Hepatocyte (in vitro differentiated cells): ENCODE measurements at regions not wholly inside any gene's neighbourhood (a gene's known extent, or its start where the extent isn't known, plus 50 kb on each side); places are given as distances from the start of the nearest gene placed in this dataset.
"Not testable (repeated sequence)": the region's sequence is repeated elsewhere in the genome, so short reads cannot be mapped to it uniquely, and the experiment has no call there.

ENCODE experiments used
- CTCF ChIP-seq: fragments of 200-600 bp; sonication (generic); IDR thresholded peaks from 2 replicates; pipeline ENCODE4 v1.5.1; 2016; ENCODE audit warnings: antibody characterized with exemption, mild to moderate bottlenecking; ENCODE audit not compliant: poor library complexity
- EZH2phosphoT487 ChIP-seq: fragments of 200-600 bp; sonication (generic); IDR thresholded peaks from one replicate; pipeline ENCODE4 v1.6.1; 2018; ENCODE audit warnings: antibody characterized with exemption, mild to moderate bottlenecking, low read depth, moderate library complexity; ENCODE audit not compliant: unreplicated experiment, severe bottlenecking

DNA sequence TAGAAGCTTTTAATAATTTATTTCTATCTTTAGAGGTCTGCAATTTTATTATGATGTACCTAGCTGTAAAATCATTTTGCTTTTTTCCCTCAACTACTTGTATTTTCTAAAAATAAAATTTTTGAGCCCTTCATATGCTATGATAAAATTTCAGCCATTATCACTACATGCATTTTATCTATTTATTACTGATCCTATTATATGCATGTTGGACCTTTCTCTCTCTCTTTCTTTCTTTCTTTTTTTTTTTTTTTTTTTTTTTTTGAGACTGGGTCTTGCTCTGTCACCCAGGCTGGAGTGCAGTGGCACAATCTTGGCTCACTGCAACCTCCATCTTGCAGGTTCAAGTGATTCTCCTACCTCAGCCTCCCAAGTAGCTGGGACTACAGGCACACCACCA is 440.1 kb upstream of the RORB start:
- not testable (repeated sequence) for TF ChIP-seq CTCF, EZH2phosphoT487
